GM19023 (cell line): ENCODE measurements at regions not wholly inside any gene's neighbourhood (a gene's known extent, or its start where the extent isn't known, plus 50 kb on each side); places are given as distances from the start of the nearest gene placed in this dataset.

ENCODE experiments used
- ATAC-seq: cut with Tn5 transposase; IDR thresholded peaks from one replicate; pipeline ENCODE4 v1.9.1; 2021; ENCODE audit warnings: mild to moderate bottlenecking, moderate library complexity; ENCODE audit not compliant: unreplicated experiment

DNA sequence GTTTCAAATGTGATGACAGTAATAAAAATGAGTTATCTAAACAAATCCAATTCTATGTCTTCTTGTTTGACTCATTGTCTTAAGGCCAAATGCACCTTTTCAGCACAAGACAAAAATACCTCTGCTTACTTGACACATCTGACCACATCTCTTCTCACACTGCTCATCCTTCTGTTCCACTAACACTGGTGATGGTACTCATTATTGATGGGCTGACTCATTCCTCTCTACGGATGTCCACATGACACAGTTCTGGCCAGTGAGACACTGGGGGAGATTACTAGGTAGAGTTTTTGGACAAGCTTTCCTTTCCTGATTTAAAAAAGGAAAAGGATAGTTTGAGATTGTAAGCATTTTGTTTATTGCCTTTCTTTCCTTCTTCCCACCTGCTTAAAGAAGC lies 410.6 kb upstream of the THRB start:
- no peak for ATAC-seq

GRCh38 chr3:24907106-24907505 lies 412.5 kb upstream of the THRB start:
- no peak for ATAC-seq

- ATAC-seq = no peak
Observed at GRCh38 chr3:24911076-24911475, 416.4 kb upstream of the THRB start.

GRCh38 chr3:24915639-24916038 lies 421.0 kb upstream of the THRB start:
- no peak for ATAC-seq

DNA sequence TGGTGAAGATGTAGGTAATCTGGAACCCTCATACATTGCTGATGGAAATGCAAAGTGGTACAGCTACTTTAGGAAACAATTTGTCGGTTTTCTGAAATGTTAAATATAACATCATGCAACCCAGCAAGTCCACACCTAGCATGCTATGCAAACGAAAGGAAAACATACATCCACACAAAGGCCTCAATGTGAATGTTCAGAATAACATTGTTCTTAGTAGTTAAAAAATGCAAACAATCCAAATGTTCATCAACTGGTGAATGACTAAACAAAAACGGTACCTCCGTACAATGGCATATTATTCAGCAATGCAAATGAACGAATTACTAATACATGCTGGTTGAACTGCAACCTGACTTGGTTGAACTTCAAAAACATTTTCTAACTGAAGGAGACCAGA lies 423.3 kb upstream of the THRB start:
- ATAC-seq = no peak

DNA sequence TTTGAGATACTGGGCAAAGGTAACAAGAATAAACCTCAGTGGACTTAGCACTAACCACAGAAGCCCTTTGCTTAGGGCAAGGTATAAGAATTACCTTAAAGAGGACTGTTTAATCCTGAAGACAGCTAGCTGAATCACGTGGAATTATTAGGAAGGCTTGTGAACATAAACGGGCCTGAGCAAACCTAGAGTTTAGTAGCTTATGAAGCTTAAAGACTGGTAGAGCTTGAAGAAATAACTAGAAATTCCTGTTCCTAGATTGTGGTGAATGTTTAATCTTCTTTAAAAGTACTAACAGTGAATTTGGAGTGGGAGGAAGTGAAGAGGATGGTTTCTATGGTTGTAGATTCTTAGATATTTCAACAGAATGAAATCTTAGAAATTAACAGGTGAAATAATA lies 428.9 kb upstream of the THRB start:
- no peak for ATAC-seq

- no peak for ATAC-seq
Observed at GRCh38 chr3:24929521-24929920, 434.9 kb upstream of the THRB start.

DNA sequence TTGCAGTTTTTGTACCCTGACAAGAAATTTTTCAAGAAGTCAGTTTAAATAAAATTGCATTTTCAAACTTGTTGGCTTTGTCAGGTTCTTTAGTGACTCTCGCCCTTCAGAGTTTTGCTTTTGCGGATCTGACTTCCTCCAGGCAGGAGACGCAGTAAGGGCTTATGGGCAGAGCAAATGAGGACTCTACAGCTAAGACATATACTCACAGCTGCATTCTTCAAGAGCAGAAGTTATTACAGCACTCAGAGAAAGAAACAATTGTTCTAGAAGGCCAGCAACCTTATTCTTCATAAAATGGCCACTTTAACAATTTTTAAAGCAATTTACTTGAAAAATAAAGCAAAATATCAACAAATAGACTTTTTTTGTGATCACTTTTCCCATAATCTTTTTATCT lies 438.8 kb upstream of the THRB start:
- ATAC-seq = no peak

DNA sequence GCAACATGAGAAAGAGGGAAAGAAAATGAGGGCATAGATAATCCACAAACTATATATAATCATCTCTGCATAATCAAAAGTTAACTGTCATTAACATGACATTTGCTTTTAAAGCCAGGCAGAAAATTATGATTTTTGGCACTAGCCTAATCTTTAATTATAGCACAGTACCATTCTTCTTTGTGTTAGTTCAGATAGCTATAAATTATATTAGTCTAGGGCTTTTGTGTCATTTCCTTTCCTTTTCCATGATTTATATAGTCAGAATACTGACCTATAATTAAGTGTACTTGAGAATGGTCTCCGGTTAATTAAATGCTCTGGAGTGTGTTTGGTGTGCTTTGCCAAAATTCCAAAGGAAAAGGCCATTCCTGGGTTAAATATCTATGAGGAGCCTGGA lies 441.9 kb upstream of the THRB start:
- ATAC-seq = no peak

- ATAC-seq = no peak
Observed at GRCh38 chr3:24937228-24937627, 442.6 kb upstream of the THRB start.

- ATAC-seq = no peak
Observed at GRCh38 chr3:24937780-24938179, 443.1 kb upstream of the THRB start.

DNA sequence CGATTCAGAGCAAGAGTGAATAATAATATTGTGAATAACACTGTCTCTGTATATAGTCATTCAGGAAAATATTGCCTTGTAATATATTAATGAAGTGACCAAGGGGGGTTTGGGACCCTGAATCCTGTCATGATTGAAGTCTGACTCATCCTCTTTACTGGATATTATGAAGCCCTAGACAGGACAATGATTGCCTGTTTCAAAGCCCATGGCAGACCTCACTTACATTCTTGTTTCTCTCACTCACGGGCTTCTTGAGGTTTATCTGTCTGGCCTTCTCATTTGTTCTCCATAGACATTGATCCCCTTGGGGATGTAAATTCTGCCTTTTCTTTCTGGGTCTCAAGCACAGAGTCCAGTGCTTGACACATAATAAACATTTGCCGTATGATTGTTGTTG lies 449.3 kb upstream of the THRB start:
- ATAC-seq = no peak

DNA sequence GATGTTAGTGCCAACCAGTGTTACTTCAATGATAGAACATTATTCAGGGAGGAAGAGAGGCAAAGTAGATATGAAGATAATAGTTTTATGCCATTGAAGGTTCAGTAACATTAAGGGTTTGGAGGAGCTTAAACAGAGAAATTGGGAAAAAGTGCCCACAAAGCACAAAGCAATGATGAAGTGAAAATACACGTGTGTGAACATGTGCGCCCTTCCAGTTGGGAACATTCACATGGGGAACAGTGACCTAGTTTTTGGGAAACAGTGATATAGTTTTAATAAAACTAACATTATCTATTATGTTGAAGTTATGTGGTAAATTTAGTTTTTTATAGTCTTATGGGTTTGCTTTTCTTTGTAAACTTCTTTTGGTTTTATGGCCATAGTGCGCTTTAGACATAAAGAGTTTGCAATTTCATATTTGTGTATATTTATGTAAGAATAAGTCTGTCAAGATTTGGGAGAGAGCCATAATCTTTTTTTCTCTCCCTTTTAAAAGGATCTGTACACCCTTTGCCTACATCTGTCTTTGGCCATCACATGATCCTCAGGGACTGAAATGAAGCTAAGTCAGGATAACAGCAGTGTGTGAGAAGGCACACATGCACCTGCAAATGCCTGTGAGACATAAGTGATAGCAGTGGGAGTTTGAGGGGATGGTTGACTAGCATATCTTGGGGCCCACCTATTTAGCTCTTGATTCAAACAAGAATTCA lies 450.3 kb upstream of the THRB start:
- no peak for ATAC-seq

DNA sequence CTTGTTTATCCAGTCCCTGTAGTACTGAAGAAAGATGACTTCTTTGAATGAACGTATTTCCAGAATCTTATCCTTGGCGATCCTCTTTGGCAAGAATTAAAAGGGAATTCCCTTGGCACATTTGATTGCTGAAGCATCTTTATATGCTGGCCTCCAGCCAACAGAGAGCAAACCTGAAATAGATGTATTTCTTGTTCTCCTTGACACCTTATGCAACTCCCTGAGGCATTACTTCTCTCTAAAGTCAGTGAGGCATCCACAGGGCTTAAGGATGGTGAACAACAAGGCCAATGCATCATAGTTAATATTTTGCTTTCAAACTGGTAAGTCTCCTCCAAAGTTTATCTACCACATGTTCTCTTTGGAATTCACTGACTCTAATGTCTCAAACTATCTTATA lies 450.9 kb upstream of the THRB start:
- no peak for ATAC-seq

DNA sequence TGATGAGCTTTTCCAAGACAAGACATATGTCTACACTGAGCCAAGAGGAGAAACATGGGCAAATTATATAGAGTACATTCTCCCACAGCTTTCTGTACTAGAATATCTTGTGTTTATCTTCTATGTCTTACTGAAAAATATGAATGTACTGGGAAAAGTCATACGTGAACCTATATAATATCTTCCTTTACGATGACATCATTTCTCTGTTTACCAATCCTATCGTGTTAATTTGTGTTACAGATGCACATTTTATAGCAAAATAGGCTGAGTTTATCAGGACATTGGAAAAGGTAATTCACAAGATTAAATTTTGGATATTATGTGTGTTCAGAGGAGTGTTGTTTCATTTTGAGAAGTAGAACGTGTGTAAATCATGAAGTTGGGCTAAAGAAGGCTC lies 452.5 kb upstream of the THRB start:
- ATAC-seq = no peak

- no peak for ATAC-seq
Observed at GRCh38 chr3:24951180-24951579, 456.5 kb upstream of the THRB start.

DNA sequence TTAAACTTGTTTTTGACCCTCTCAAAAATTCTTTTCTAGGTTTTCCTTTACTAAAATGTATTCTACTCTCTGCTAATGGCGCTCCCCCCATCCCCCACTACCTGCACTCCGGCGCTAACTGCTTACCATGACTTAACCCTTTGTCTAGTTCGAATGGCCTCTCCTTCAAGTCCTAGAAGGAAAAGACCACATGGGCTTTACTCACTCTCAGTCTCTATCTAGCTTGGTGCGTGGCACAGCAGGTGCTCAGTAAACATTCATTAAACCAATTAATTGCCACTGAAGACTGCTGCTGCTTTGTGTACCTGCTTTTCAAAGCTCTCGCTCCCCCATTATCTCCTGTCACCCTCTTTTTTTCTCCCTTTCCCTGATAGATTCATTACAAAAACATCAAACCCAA lies 457.7 kb upstream of the THRB start:
- no peak for ATAC-seq

DNA sequence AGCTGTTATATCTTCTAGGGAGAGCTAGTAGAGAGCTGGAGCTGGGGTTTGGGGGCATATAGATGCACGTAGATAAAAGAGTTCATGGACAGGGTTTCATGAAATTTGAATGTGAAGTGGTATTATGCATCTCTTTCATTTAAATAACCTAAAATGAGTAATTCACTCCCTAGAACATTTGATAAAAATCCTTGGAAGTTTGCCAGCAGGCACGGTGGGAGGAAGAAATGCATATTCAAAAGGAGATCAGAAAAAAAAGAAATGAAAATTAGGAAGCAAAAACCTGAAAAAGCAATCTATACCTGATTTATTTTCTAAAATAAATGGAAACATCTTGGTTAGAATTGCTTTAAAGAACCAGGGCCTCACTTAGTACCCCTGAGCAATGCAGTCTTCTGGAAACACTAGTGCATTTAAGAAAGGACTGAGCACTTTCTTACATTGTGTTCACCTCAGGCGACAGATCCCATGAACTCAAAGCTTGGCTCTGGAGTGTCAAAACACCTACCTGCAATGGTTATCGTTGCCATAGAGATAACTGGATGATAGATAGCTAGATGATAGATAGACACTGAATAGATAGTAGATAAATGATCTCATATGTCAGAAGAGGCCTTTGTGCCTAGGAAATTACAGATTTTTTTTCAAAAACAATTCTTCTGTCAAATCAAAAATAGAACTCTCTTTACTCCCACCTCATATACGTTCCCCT lies 458.6 kb upstream of the THRB start:
- no peak for ATAC-seq

DNA sequence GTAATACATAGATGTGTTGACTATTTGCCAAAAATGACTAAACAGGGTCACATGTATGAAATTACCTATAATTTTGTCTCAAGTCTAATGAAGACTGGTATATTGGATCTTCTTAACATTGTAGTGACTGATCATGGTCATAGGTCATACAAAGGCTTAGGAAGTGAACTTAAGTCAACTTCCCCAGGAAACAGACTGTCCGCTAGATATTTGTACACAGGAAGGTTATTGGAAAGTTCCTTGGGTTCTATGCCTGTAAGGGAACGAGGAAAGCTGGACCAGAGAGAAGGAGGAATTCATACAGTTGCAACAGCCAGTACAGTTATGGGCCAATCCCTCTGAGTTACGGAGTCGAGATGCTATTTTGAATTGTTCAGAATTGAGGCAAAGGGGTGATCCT lies 462.0 kb upstream of the THRB start:
- ATAC-seq = no peak

DNA sequence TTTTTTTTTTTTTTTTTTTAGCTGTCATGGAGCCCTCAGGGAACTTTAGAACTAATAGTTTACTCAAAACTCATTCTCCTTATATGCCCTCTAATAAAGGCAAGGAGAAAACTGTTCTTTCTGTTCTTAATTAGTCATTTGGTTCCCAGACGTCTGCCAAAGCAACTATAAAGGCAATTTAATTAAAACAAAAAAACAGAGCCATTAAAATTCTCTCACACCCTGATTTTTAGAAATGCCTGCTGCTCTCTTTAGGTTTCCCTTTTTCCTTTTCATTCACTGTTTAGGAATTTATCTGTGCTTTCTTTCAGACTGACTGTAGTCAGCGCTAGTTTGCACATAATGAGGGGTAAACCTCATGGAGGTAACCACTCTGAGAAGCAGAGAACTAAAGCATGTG lies 463.6 kb upstream of the THRB start:
- no peak for ATAC-seq

DNA sequence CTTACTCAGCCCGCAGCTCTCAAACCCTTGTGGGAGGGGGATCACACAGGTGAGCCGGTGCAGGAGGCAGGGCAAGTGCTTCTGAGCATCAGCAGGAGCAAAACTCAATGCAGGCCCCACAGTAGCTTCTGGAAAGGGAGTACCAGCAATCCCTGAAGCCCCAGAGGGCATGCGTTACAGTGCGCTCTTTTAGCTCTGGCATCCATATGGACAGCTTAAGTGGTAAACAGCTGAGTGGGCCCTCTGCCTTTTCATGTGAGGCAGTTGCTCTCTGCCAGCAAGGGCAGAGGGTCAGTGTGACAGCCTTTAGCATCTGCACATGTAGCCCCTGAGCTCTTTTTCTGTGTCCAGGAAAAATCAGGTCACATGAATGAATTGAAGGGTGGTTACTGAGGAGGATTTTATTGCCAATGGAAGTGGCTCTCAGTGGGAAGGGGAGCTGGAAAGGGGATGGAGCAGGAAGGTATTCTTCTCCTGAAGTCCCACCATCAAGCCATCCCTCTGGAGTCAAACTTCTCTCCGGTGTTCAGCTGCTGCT lies 464.3 kb upstream of the THRB start:
- ATAC-seq = no peak

DNA sequence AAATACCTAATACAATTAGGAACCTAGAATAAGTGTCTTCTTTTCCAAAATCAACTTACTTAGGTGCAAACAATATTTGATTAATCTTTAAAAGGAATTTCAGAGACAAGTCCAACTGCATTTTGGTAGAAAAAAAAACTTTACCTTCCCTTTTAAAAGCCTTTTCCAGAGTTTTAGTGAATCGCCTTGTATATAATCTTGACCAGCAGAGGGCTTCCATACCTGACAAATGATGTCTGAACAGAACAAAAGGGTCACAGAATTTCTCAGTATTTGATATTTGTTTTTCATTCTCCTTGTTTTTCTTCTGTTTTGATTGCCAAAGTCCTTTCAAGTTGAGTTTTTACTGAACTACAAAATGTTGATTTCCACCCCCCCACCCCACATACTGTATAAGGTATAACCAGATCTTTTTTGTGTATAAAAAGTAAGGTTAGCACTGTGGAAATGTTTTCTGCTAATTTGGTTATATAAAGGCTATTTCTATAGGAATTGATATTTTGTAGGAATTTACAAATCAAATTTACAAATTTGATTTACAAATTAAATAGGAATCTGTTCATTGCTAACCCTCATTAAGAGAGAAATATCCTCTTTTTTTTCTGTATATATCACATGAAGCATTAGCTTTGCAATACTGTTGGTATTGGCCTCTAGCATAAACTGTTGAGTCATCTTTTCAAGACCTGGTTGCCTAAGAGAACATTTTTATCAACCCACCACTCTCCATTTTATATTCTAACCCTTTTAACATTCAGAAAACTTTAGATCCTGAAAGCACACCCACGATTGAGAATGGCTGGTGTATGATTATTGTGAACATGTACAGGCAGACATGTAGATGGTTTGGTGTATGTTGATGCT lies 464.1 kb upstream of the RARB start:
- ATAC-seq = no peak
